H1 (cell line): ENCODE measurements at regions not wholly inside any gene's neighbourhood (a gene's known extent, or its start where the extent isn't known, plus 50 kb on each side); places are given as distances from the start of the nearest gene placed in this dataset.

Experiments
- CTCF ChIA-PET: fragments of 300-600 bp; sonication (Branson Sonifier 250); formaldehyde crosslinking; loops from one replicate; lab custom pipeline; 2021; ENCODE audit not compliant: partially characterized antibody; lab: Charles Lee
- POLR2A ChIA-PET: fragments of 300-600 bp; sonication (Branson Sonifier 250); formaldehyde crosslinking; loops from one replicate; lab custom pipeline; 2021; ENCODE audit warnings: inconsistent platforms; ENCODE audit not compliant: partially characterized antibody; lab: Charles Lee
- DNase-seq, 2 experiments: peaks; one replicate each; pipeline versions ENCODE4 v3.0.0 to v3.0.0-alpha.2; 2010 to 2022; ENCODE audit warnings: low spot score in 2 of 2, low read depth in 1 of 2, mixed read lengths in 1 of 2
- FAIRE-seq: peaks from 2 replicates; lab custom pipeline; 2011; peaks lifted over from hg19 to GRCh38; lab: Jason Lieb, UNC
- H2AFZ ChIP-seq: 2 replicates; pipeline ENCODE4 v1.8.1; 2012; ENCODE audit warnings: low read length, inconsistent platforms
- H2AK5ac ChIP-seq: 2 replicates; pipeline ENCODE4 v1.6.1; 2013; ENCODE audit warnings: low read depth, low read length
- H2BK120ac ChIP-seq: replicated peaks from 2 replicates; pipeline ENCODE3; 2013; ENCODE audit warnings: low read depth, low read length, inconsistent platforms
- H2BK12ac ChIP-seq: 2 replicates; pipeline ENCODE4 v1.6.1; 2013; ENCODE audit warnings: low read depth, low read length
- H2BK15ac ChIP-seq: 2 replicates; pipeline ENCODE4 v1.6.1; 2013; ENCODE audit warnings: low read length
- H2BK20ac ChIP-seq: 2 replicates; pipeline ENCODE4 v1.6.1; 2013; ENCODE audit warnings: low read length
- H2BK5ac ChIP-seq: 2 replicates; pipeline ENCODE4 v1.6.1; 2013; ENCODE audit warnings: low read depth, low read length
- H3K14ac ChIP-seq: 2 replicates; pipeline ENCODE4 v1.6.1; 2013; ENCODE audit warnings: inconsistent platforms; ENCODE audit not compliant: insufficient read length
- H3K18ac ChIP-seq: 2 replicates; pipeline ENCODE4 v1.6.1; 2013; ENCODE audit warnings: low read length; ENCODE audit errors: extremely low read depth
- H3K23ac ChIP-seq: 2 replicates; pipeline ENCODE4 v1.6.1; 2013; ENCODE audit warnings: inconsistent platforms; ENCODE audit not compliant: insufficient read length
- H3K23me2 ChIP-seq: 2 replicates; pipeline ENCODE4 v1.6.1; 2013; ENCODE audit warnings: low read depth, low read length
- H3K27ac ChIP-seq: 2 replicates; pipeline ENCODE4 v1.6.1; 2011; ENCODE audit warnings: low read depth, low read length, inconsistent platforms
- H3K27me3 ChIP-seq, 4 experiments: replicated peaks in 1 of 4; 1 replicate in 1 of 4; 2 replicates in 3 of 4; pipeline versions ENCODE4 v1.6.1 to v1.8.1; 2011 to 2013; ENCODE audit warnings: low read length in 3 of 4, mild to moderate bottlenecking in 3 of 4, inconsistent platforms in 2 of 4, mixed read lengths in 2 of 4, moderate library complexity in 1 of 4; ENCODE audit not compliant: control insufficient read depth in 3 of 4, insufficient read depth in 3 of 4; ENCODE audit errors: extremely low read depth in 1 of 4
- H3K36me3 ChIP-seq, 4 experiments: 2 replicates each; pipeline versions ENCODE4 v1.6.1 to v1.8.1; 2011 to 2013; ENCODE audit warnings: mild to moderate bottlenecking in 4 of 4, low read length in 3 of 4, moderate library complexity in 2 of 4, control low read depth in 1 of 4, inconsistent platforms in 1 of 4; ENCODE audit not compliant: insufficient read depth in 4 of 4, control insufficient read depth in 2 of 4
- H3K4ac ChIP-seq: replicated peaks from 2 replicates; pipeline ENCODE3; 2013; ENCODE audit warnings: low read length, low read depth, mixed read lengths, inconsistent platforms; ENCODE audit not compliant: insufficient read length
- H3K4me1 ChIP-seq, 4 experiments: replicated peaks in 1 of 4; 1 replicate in 1 of 4; 2 replicates in 3 of 4; pipeline versions ENCODE4 v1.6.1 to v1.8.1; 2011 to 2013; ENCODE audit warnings: low read length in 3 of 4, inconsistent platforms in 2 of 4, mixed read lengths in 1 of 4; ENCODE audit not compliant: insufficient read depth in 4 of 4, control insufficient read depth in 3 of 4
- H3K4me2 ChIP-seq, 2 experiments: 2 replicates each; pipeline versions ENCODE4 v1.6.1 to v1.8.1; 2011 to 2013; ENCODE audit warnings: low read depth in 2 of 2, low read length in 2 of 2, control low read depth in 1 of 2, inconsistent platforms in 1 of 2, mild to moderate bottlenecking in 1 of 2; ENCODE audit not compliant: insufficient read depth in 1 of 2
- H3K4me3 ChIP-seq, 4 experiments: fragments of 200-600, 300-600 bp in 1 of 4; sonication (generic), shearing (Covaris generic), sonication (Bioruptor Twin) in 1 of 4; 2 replicates each; pipeline versions ENCODE4 v1.5.1 to v1.8.1; 2011 to 2016; ENCODE audit warnings: low read length in 4 of 4, low read depth in 3 of 4, control low read depth in 2 of 4, inconsistent platforms in 2 of 4, mild to moderate bottlenecking in 2 of 4, mixed read lengths in 1 of 4, moderate library complexity in 1 of 4; ENCODE audit not compliant: insufficient read depth in 2 of 4; ENCODE audit errors: extremely low read depth in 1 of 4
- H3K56ac ChIP-seq: replicated peaks from 2 replicates; pipeline ENCODE3; 2013; ENCODE audit warnings: low read depth, mild to moderate bottlenecking, mixed read lengths, low read length, inconsistent platforms; ENCODE audit not compliant: insufficient read length
- H3K79me1 ChIP-seq: 2 replicates; pipeline ENCODE4 v1.6.1; 2013; ENCODE audit warnings: low read depth, low read length, control low read depth
- H3K79me2 ChIP-seq, 2 experiments: 2 replicates each; pipeline versions ENCODE4 v1.6.1 to v1.8.1; 2012 to 2013; ENCODE audit warnings: low read length in 2 of 2, mild to moderate bottlenecking in 2 of 2, inconsistent platforms in 1 of 2; ENCODE audit not compliant: insufficient read depth in 2 of 2, control insufficient read depth in 1 of 2
- H3K9ac ChIP-seq, 4 experiments: replicated peaks in 1 of 4; 1 replicate in 1 of 4; 2 replicates in 3 of 4; pipeline versions ENCODE4 v1.6.1 to v1.8.1; 2011 to 2013; ENCODE audit warnings: low read depth in 3 of 4, low read length in 3 of 4, control low read depth in 2 of 4, mild to moderate bottlenecking in 2 of 4, moderate library complexity in 2 of 4, inconsistent platforms in 1 of 4; ENCODE audit errors: extremely low read depth in 1 of 4
- H3K9me3 ChIP-seq, 2 experiments: 2 replicates each; pipeline versions ENCODE4 v1.6.1 to v1.8.1; 2012 to 2013; ENCODE audit warnings: mild to moderate bottlenecking in 2 of 2, moderate library complexity in 2 of 2, control low read depth in 1 of 2, inconsistent platforms in 1 of 2, low read depth in 1 of 2, low read length in 1 of 2, mixed read lengths in 1 of 2; ENCODE audit not compliant: insufficient read depth in 2 of 2
- H4K20me1 ChIP-seq, 2 experiments: replicated peaks in 1 of 2; 2 replicates each; pipeline versions ENCODE3 to v1.8.1; 2011 to 2013; ENCODE audit warnings: inconsistent platforms in 2 of 2, low read length in 2 of 2, mild to moderate bottlenecking in 1 of 2; ENCODE audit not compliant: insufficient read depth in 2 of 2, control insufficient read depth in 1 of 2
- H4K5ac ChIP-seq: 2 replicates; pipeline ENCODE4 v1.6.1; 2013; ENCODE audit warnings: low read length, low read depth, mixed read lengths, inconsistent platforms; ENCODE audit not compliant: insufficient read length
- H4K8ac ChIP-seq: 2 replicates; pipeline ENCODE4 v1.8.0; 2013; ENCODE audit warnings: mild to moderate bottlenecking, moderate library complexity, low read length, inconsistent platforms; ENCODE audit not compliant: insufficient read depth; ENCODE audit errors: extremely low read depth
- H4K91ac ChIP-seq: replicated peaks from 2 replicates; pipeline ENCODE3; 2013; ENCODE audit warnings: low read length, mixed read lengths, inconsistent platforms; ENCODE audit not compliant: insufficient read length
- BRCA1 ChIP-seq: IDR thresholded peaks from 2 replicates; pipeline ENCODE4 v1.6.1; 2012; ENCODE audit warnings: low read depth, low read length, improper control_type of control experiment
- CBX5 ChIP-seq: fragments of 300-800, 300-1000 bp; sonication (generic); IDR thresholded peaks from 2 replicates; pipeline ENCODE4 v1.7.1; 2016; ENCODE audit warnings: antibody characterized with exemption, low read length, low read depth
- GTF2F1 ChIP-seq: IDR thresholded peaks from 2 replicates; pipeline ENCODE4 v1.6.1; 2012; ENCODE audit warnings: low read depth, low read length, improper control_type of control experiment, borderline replicate concordance
- MAX ChIP-seq: IDR thresholded peaks from 2 replicates; pipeline ENCODE4 v1.6.1; 2012; ENCODE audit warnings: inconsistent platforms
- RAD21 ChIP-seq, 2 experiments: IDR thresholded peaks in 1 of 2; conservative IDR thresholded peaks in 1 of 2; 2 replicates each; pipeline ENCODE4 v1.6.1; 2011; ENCODE audit warnings: low read depth in 2 of 2, low read length in 2 of 2, improper control_type of control experiment in 1 of 2, inconsistent platforms in 1 of 2, mild to moderate bottlenecking in 1 of 2, moderate library complexity in 1 of 2
- RFX5 ChIP-seq: IDR thresholded peaks from 2 replicates; pipeline ENCODE4 v1.6.1; 2011; ENCODE audit warnings: low read depth, low read length, improper control_type of control experiment, borderline replicate concordance
- RXRA ChIP-seq: IDR thresholded peaks from 2 replicates; pipeline ENCODE4 v1.6.1; 2011; ENCODE audit warnings: low read depth, mild to moderate bottlenecking, low read length, moderate library complexity; ENCODE audit not compliant: insufficient read depth
- SIRT6 ChIP-seq: IDR thresholded peaks from one replicate; pipeline ENCODE4 v1.7.1; 2012; ENCODE audit warnings: low read length, inconsistent platforms
- SRF ChIP-seq: IDR thresholded peaks from 2 replicates; pipeline ENCODE4 v1.6.1; 2011; ENCODE audit warnings: mild to moderate bottlenecking, low read depth, low read length, moderate library complexity
- TBP ChIP-seq: IDR thresholded peaks from 2 replicates; pipeline ENCODE4 v1.6.1; 2011; ENCODE audit warnings: low read depth, low read length, improper control_type of control experiment
- USF2 ChIP-seq: IDR thresholded peaks from 2 replicates; pipeline ENCODE4 v1.6.1; 2011; ENCODE audit warnings: low read length, improper control_type of control experiment
- WGBS, 2 experiments: shearing (Covaris generic) in 1 of 2; methylation state at CpG; one replicate each; pipeline versions ENCODE4 v1.1.6 to v1.1.7; 2013 to 2015; ENCODE audit warnings: low lambda C conversion rate in 2 of 2, mixed read lengths in 2 of 2, inconsistent platforms in 1 of 2, low coverage in 1 of 2, missing lambda C conversion rate in 1 of 2; ENCODE audit not compliant: insufficient replicate concordance in 2 of 2, insufficient coverage in 1 of 2, insufficient read length in 1 of 2; ENCODE audit errors: extremely low coverage in 1 of 2, missing lambda C conversion rate in 1 of 2; 5-methylcytosine and 5-hydroxymethylcytosine counted together

GRCh38 chr5:43889233-43889632 lies 286.3 kb downstream of the NNT start:
- POLR2A ChIA-PET = no interaction called here
- H2BK12ac ChIP-seq = no peak overlapping the region

More at GRCh38 chr5:43889233-43889632, 286.3 kb downstream of the NNT start:
- no peak overlapping the region for H3K4me2 ChIP-seq
- H2BK120ac ChIP-seq = no peak overlapping the region
- H3K79me1 ChIP-seq = no peaks in the 10 kb centered on the region
- H4K20me1 ChIP-seq = no peaks in the 10 kb centered on the region
- no peak overlapping the region for H3K9ac ChIP-seq
- no peak overlapping the region for H3K4ac ChIP-seq
- H3K36me3 ChIP-seq = no peaks in the 10 kb centered on the region
- H3K14ac ChIP-seq = no peak overlapping the region
- H3K27ac ChIP-seq = no peak overlapping the region
- TF ChIP-seq RXRA = no peak
- TF ChIP-seq SRF = no peak
- no peak for TF ChIP-seq GTF2F1
- no peak for TF ChIP-seq USF2
- no peak for TF ChIP-seq TBP
- TF ChIP-seq MAX = no peak
- TF ChIP-seq SIRT6 = no peak
- no peak for TF ChIP-seq CBX5
- no peak for TF ChIP-seq BRCA1
- TF ChIP-seq RAD21 (IDR thresholded peaks at IDR 0.05 in 1 of 2, conservative IDR thresholded peaks at IDR 0.05 in 1 of 2; ENCODE audit: low read depth in 2 of 2, low read length in 2 of 2) = no peak
- no peak for TF ChIP-seq RFX5
- H3K4me3 ChIP-seq = no peak overlapping the region
- no peak overlapping the region for H3K23ac ChIP-seq
- no peak overlapping the region for H2BK20ac ChIP-seq
- no peaks in the 10 kb centered on the region for H3K23me2 ChIP-seq
- H3K18ac ChIP-seq = no peak overlapping the region
- H3K9me3 ChIP-seq = no peaks in the 10 kb centered on the region
- no peak overlapping the region for H2BK5ac ChIP-seq
- CTCF ChIA-PET = interaction anchor here (0.6 kb wide), 1 partner anchor 28 kb away, joined by 3 read pairs; no protein-coding TSS in a partner anchor
- no peak overlapping the region for H4K5ac ChIP-seq
- H4K91ac ChIP-seq = no peak overlapping the region
- no peak overlapping the region for H3K56ac ChIP-seq
- H3K4me1 ChIP-seq = peaks cover 0 to 2% (median 0%) of the 10 kb centered on the region in 4 experiments; a peak in 1 of 7 replicates
- DNase-seq (no peak), FAIRE-seq (no peak)
- H2AK5ac ChIP-seq = no peak overlapping the region
- WGBS, 2 experiments = 89% methylated on average over 1 of the region's 1 CpG; no CpG with 5 or more reads in 1 of the 2 experiments
- H4K8ac ChIP-seq = no peak overlapping the region
- no peak overlapping the region for H2AFZ ChIP-seq
- no peaks in the 10 kb centered on the region for H3K27me3 ChIP-seq
- no peak overlapping the region for H2BK15ac ChIP-seq
- no peaks in the 10 kb centered on the region for H3K79me2 ChIP-seq
